HG02852 (cell line): ENCODE measurements at regions not wholly inside any gene's neighbourhood (a gene's known extent, or its start where the extent isn't known, plus 50 kb on each side); places are given as distances from the start of the nearest gene placed in this dataset.
"Not testable (repeated sequence)": the region's sequence is repeated elsewhere in the genome, so short reads cannot be mapped to it uniquely, and the experiment has no call there.

ENCODE experiments used
- ATAC-seq: cut with Tn5 transposase; IDR thresholded peaks from one replicate; pipeline ENCODE4 v1.9.1; 2021; ENCODE audit warnings: mild to moderate bottlenecking, moderate library complexity; ENCODE audit not compliant: unreplicated experiment

DNA sequence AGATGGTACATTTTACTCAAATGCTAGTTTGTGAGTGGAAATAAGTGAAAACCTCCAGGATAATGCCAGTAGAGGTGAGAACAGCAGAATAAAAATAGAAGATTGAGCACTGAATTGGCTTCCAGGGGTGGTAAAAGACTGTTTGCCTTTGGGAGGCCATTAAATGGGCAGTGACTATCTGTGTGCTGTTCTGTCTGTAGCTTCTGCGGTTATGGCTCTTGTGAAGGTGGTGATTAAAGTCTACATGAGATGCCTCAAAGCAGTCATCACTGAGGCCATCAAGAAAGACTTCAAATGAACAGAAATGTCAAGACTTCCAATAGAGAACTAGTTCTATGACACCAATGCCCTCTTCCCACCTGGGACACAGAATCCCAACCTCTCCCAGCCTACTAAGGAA lies 108.8 kb downstream of the EFHB start:
- no peak for ATAC-seq

DNA sequence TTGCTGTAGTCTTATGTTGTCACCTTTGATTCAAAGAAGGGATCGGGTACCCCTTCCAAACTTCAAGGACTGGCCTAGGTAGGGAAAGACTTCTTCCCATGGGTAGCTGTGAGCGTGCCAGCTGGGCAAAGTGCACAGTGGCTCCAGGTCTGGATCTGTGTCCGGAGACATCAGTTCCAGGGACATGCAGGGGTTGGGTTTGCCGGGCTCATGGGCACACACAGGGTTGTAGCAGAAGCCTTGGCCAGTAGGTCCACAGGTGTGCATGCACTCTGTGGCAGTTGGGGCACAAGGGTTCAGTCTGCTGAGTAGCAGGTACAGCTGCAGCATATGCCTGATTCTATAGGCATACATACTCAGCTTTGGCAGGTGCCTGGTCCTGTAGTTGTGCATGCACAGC lies 111.2 kb downstream of the EFHB start:
- ATAC-seq, result no peak

DNA sequence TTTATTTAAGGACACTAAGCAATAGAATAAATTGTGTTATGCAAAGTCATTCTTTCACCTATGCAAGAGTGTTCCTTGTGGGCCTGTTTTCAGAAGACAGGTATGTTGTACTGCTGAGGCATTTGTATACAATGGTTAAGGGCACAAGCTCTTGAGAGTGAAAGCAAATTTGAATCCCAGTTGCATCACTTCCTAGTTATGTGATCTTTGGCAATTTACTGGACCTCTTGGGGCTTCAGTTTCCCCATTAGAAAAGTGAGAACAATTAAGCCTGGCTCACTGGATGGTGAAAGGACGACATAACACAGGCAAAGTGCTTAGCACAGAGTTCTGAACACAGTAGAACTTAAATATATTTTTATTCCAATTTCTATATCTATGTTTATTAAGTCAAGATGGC lies 117.4 kb downstream of the EFHB start:
- no peak for ATAC-seq

DNA sequence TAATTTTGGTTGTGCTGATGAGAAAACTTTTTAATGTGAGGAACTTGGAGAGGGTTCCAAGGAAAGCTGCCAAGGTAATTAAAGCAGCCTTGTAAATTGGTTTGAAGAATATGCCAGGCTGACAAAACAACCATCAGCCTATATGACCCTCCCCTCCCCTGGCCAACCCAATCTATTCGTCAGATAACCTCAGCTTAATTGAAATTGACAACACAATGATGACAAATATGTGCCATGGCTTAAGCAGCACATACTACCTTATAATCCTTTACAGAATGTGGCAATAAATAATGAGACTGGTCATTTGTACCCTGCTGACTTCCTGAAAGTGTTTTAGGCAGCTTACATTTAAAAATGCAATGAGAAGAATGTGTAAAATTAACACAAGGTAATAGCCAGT lies 118.2 kb downstream of the EFHB start:
- ATAC-seq, result no peak

DNA sequence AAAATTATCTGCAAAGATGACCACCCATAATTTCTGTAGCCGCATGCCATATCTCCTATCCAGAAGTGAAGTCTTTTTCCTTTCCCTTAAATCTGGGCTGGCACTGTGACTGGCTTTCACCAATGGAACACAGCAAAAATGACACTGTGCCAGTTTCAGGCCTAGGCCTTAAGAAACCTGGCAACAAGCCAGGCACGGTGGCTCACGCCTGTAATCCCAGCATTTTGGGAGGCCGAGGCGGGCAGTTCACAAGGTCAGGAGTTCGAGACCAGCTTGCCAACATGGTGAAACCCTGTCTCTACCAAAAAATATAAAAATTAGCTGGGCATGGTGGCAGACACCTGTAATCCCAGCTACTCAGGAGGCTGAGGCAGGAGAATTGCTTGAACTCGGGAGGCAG lies 120.3 kb downstream of the EFHB start:
- ATAC-seq, result not testable (repeated sequence)

DNA sequence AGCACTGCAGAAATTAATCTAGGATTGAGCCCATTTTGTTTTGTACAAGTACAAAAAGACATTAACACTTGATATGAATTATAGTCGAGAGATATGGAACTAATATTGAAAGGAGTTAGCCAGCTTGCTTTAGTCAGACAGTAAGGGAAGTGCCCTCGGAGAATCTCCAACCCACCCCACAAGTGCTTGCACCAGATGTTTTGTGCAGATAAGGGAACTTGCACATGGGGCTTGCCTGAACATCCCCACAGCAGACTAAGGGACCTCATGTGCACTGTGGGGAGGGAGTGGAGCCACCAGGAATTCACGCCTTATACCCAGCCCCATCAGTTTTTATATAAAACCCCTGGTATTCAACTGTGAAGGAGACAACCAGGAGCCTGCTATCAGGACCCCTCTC lies 122.3 kb downstream of the EFHB start:
- no peak for ATAC-seq

DNA sequence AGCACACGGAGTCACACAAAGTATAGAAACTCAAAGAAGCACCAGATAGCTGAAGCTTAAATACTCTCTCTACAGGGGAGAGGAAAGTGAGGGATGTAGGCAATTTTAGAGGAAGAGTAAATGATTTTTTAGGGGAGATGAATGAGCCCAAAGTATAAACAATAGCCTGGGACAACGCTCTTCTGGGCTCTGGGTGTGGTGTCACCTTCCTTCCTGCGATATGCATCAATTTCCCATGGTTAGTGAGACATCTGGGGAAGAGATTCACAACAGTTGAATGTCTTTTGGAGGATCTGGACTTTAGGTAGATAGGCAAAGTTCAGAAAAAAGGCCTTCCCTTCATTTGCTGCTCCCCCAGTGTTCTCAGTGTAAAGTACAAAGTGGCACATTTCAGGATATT lies 125.2 kb downstream of the EFHB start:
- no peak for ATAC-seq

DNA sequence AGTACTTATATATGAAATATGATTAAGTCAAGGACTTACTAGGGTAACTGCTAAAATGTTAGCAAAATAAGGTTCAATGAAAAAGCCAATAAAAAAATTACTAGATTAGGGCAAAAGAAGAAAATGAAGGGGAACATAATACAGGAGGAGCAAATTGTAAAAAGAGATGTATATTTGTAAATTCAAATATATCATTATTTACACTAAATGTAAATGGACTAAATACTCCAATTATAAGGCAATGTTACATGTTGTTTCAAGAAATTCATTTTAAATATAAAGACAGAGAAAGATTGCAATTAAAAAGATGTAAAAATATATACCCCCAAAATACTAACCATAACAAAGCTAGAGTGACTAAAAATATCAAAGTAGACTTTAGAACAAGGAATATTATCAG lies 134.1 kb downstream of the EFHB start:
- ATAC-seq, result no peak

DNA sequence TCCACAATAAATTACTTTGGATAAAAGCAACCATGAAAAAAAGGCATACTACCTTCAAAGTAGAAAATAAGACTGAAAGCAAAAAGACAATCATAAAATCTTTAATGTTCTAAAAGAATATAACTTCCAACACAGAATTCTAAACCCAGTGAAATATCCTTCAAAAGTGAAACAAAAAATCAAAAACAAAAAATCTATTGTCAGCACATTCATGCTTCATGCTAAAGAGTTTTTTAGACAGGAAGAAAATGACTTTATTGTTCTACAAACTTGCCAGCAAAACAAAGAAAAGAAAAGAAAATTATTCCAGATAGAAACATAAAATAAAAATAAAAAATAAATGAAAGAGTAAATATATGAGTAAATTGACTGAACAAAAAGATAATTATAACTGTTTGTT lies 134.9 kb downstream of the EFHB start:
- no peak for ATAC-seq

DNA sequence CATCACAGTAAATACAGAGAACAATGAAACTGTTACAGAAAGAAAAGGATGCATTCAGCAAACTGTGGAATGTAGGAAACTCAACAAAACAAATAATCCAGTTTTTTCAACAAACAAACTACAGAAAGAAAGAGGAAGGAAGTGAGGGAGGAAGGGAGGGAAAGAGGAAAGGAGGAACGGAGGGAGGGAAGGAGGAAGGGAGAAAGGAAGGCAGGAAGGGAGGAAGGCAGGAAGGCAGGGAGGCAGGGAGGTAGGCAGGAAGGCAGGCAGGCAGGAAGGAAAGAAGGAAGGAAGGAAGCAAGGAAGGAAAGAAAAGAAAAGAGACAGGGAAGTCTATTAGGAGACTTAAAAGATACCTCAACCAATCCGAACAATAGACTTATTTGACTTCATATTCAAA lies 135.7 kb downstream of the EFHB start:
- no peak for ATAC-seq

DNA sequence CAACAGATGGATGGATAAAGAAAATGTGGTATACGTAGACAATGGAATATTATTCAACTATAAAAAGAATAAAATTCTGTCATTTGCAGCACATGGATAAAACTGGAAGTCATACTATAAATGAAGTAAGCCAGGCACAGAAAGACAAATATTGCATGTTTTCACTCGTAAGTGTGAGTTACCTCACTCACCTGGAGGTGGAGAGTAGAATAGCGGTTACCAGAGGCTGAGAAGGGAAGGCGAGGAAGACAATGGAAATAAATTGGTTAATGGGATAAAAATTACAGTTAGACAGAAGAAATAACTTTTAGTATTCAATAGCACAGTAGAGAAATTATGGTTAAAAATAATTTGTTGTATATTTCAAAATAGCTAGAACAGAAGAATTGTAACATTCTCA lies 141.6 kb downstream of the EFHB start:
- no peak for ATAC-seq

DNA sequence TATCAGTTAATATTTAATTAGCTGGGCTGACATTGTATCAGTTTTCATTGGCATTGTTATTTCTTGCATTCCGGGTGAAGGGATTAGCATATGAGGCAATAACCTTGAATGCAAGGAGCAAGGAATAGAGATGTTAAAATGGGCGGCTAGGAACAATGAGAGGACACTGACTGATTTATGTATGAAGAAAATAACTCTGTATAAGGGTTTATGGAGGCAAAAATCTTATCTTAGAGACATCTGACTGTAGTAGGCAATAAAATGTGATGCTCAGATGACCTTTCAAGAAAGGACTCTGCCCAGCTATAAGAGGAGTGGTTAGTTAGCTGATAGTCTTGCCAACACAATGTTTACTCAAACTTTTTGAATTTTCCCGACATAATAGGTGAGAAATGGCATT lies 158.3 kb downstream of the EFHB start:
- no peak for ATAC-seq

DNA sequence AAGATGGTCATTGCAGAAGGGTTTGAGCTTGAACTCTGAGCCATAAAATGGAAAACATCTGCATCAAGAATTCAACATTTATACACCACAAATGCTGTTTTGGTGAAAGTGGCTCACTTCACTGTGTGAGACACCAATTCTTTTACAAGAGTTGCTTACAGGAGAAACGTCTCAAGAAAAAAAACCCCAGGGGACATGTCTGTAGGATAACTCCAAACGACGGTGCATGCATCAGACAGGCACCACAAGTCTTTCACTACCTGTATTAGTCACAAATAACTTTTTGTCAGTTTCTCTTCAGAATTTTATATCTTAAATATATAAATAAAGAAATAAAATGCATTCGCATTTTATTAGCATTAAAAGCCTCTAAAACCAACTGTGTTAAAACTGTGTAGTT lies 164.3 kb downstream of the EFHB start:
- peak; percentile 74 for ATAC-seq

DNA sequence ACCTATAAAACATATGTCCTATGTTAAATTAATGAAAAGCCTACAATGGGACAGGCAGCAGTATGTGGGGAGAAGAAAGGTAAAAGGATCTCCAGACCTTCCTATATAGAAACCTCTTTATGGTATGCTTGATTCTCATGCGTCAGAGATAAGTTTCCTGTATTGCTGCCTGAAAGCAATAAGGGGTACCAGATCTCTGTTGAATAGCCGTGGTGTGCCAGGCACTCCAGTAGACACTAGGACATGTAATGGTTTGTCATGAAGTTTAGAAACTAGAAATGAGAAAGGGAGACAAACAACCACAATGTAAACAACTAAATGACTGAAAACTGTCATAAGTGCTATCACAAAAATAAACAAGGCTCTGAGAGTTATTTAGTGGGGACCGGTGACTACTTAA lies 168.1 kb downstream of the EFHB start:
- no peak for ATAC-seq

DNA sequence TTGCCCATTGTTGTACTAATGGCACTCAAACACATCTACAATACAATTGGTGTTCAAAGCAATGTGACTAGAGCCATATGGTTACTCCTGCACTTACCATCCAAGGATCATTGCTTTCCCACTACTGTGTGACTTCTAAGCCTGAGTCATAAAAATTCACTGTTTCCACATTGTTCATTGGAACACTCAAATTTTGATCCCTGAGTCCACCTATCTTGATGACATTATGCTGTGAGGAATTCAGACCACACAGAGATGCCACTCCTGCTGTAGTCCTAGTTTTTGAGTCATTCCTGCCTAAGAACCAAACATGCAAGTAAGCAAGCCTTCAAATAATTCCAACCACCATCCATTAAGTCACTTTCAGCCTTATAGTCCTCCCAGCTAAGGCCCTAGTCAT lies 176.2 kb downstream of the EFHB start:
- ATAC-seq, result no peak

DNA sequence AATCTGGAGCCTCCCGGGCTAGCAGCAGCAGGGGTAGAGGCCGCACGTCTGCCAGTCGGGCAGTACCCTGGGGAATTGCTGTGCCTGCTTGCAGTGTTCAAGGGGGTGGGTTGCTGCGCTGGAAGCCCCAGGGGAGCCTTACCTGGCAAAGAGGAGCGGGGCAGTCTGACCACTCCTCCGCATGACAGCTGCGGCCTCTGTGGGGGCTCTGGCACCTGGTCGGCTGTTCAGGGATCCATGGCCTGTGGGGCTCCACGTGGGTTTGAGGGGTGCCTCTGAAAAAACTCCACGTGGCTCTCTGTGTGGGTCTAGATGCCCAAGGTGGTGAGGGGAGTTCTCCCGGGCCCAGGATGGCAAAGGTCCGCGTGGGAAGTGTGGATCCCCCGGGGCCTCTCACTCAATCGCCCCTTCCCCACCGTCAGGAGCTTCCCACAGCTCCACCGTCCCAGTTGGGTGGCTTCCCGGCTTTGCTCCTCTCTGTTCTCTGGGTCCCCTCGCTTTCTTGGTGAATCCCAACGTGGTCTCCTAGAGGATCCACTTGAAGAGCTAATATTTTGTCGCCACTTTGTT lies 184.5 kb downstream of the EFHB start:
- ATAC-seq, result no peak

DNA sequence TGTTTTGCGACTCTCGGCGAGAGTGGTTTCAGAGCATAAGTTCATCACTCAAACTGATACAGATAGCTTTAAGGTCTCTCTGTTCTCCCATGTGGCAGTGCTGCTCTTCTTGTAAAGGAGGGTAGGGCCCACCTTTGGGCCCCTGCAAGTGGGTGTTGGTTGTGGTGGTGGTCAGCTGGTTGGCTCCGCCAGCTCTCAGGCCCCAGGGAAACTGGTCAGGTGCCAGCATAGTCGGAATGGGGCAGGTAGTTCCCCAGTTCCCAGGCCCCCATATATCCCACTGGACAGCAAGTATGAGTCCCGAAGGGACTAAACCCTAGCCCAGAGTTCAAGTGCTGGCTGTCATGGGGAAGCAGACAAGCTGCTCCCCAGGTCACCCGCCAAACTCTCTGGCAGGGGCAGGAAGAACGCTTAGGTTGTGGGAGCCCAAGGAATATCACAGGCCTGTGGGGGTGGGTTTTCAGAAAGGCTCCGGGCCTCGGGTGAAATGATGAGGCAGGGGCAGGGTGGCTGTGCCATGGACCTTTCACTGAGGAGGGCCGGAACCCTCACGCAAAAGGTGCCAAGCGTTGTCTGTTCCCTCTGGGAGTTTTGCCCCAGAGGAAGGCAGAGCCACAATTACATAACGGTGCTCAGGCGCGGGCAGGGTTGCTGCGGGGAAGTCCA lies 185.1 kb downstream of the EFHB start:
- no peak for ATAC-seq

DNA sequence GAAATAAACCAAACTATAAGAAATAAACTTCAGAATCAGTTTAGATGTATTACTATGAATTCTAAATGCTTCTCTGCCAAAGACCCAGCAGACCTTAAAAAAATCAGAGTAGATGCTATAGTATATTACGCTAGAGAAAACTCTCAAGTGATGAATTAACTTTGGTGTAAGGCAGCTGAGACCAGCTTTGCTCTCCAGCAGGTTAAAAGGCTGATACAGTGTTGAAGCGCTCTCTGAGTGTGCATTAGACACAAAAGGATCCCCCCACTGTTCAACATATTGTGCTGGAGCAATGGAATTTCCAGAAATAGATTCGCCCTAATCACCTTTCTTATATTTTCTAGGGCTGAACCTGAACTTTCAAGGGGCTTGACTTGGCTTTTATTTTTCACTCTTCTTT lies 190.0 kb downstream of the EFHB start:
- ATAC-seq, result no peak

DNA sequence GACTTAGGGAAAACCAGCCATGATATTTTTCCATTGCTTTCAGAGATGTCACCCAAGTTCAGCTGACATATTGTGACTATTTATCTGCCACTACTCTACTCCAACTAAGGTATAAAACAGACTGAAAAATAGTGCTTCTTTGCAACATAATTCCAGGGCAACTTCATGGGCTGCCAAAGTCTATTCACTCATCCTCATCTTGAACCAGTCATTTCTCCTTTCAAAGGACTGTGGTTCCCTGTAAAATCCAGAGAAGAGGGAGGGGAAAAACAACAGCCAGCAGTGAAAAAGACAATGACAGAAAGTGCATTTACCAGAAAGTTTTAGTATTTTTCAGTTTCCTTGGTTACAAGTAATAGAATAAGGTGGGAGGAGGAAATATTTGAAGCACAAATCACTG lies 191.1 kb downstream of the EFHB start:
- no peak for ATAC-seq

DNA sequence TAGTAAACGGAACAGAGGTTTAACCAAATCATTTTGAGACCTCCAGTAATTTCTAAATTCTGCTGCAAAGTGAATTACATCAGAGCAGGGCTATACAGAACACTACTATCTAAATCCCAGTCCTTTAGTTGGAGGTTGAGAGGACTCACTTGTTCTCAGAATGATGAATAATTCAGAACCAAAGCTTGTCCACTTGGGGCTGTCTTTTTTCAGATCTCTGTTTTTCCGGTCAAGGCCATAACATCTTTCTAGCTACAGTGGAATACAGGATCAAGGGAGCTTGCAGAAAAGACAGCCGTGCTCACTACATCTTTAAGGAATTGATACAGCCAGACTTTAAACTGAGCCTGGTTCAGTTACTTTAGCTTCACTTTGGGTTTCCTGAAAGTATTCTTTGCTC lies 194.5 kb downstream of the EFHB start:
- ATAC-seq, result no peak

DNA sequence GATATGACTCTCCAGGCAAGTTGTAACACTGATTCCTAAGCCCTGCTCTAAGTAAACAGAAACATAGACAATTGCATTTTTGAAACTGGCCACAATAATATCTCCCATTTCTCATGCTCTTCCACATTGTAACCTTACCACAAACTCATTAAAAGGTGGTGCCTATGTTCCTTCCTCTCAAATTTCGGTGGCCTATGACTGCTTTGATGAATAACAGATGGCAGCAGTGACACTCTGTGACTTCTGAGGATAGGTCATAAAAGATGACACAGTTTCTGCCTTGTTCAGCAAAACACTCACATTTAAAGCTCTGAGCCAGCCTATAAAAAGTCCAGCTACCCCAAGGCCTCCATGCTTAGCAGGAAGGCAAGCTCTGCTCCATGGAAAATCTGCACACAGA lies 195.2 kb downstream of the EFHB start:
- no peak for ATAC-seq

DNA sequence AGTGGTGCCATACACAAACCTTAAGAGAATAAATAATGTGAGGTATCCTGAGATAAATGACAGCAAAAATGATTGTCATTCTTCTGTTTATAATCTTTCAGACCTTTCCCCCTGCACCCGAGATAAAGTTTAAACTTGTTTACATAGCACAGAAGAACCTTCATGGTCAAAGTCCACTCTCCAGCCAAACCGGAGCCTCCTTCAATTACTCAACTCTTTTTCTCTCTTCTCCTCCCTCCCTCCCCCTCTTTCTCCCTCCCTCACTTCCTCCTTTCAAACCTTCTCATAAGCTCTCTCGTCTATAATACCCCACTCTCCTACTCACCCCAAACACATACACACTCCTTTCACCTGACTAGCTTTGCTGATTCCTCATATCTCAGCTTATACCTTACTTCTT lies 198.9 kb downstream of the EFHB start:
- ATAC-seq, result no peak

DNA sequence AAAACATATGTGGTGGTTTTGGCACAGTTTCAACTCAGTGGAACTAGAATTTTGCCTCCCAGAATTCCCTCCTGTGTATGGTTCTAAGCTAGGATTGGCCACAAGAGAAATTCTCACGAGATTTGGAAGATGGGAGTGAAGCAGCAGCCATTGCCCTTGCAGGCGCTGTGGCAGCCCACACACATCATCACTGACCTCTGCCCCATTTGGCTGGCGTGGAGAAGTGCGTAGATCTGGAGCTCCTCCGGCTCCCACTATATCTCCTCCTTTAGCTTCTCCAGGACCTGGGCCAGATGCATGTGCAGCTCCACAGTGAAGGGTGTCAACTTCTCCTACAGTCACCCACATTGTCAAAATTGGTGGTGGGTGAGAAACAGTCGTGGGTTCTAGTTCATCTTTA lies 199.6 kb downstream of the EFHB start:
- ATAC-seq, result no peak
